HEK293 (cell line): ENCODE measurements at regions not wholly inside any gene's neighbourhood (a gene's known extent, or its start where the extent isn't known, plus 50 kb on each side); places are given as distances from the start of the nearest gene placed in this dataset.

Experiments used
- HOXA7 ChIP-seq: sonication (generic); formaldehyde crosslinking; IDR thresholded peaks from 2 replicates; pipeline ENCODE4 v1.8.1; 2022; ENCODE audit warnings: missing genetic modification reagents, borderline replicate concordance
- IKZF3 ChIP-seq: fragments of 450-650 bp; IDR thresholded peaks from 2 replicates; pipeline ENCODE4 v1.5.0; 2018; ENCODE audit warnings: missing biosample characterization, mild to moderate bottlenecking, missing genetic modification characterization, moderate library complexity

- TF ChIP-seq IKZF3 (tag by site-specific recombination) (no peak), HOXA7 (CRISPR knock-in tag) (no peak)
Measured at GRCh38 chr6:126118058-126118755, 131.9 kb downstream of the TRMT11 start.
